GM12864 (cell line): ENCODE measurements at regions not wholly inside any gene's neighbourhood (a gene's known extent, or its start where the extent isn't known, plus 50 kb on each side); places are given as distances from the start of the nearest gene placed in this dataset.

Experiments
- DNase-seq: peaks from one replicate; pipeline ENCODE4 v3.0.0-alpha.2; 2011; ENCODE audit warnings: low read depth
- H3K4me3 ChIP-seq: 2 replicates; pipeline ENCODE4 v1.5.1; 2011; ENCODE audit warnings: mild to moderate bottlenecking, low read depth, low read length, control low read depth
- CTCF ChIP-seq: IDR thresholded peaks from 2 replicates; pipeline ENCODE4 v1.5.1; 2011; ENCODE audit warnings: low read depth, mild to moderate bottlenecking, moderate library complexity, low read length, control low read depth, inconsistent platforms; ENCODE audit errors: missing control alignments

- no peak overlapping the region for H3K4me3 ChIP-seq
- DNase-seq, result no peak
- no peak for TF ChIP-seq CTCF
These were observed 303.5 kb upstream of the CHAC2 start for GRCh38 chr2:53463806-53464726.

- no peak for DNase-seq
- no peak overlapping the region for H3K4me3 ChIP-seq
- no peak for TF ChIP-seq CTCF
These were observed 306.7 kb upstream of the CHAC2 start for GRCh38 chr2:53460937-53461336.

GRCh38 chr2:53460347-53460746 is 307.3 kb upstream of the CHAC2 start:
- no peak overlapping the region for H3K4me3 ChIP-seq
- TF ChIP-seq CTCF, result peak; percentile 2
- DNase-seq, result no peak

- DNase-seq, result no peak
- no peak for TF ChIP-seq CTCF
- H3K4me3 ChIP-seq, result no peak overlapping the region
These were observed 312.5 kb upstream of the CHAC2 start for GRCh38 chr2:53455094-53455493.

GRCh38 chr2:53452957-53453748 is 314.5 kb upstream of the CHAC2 start:
- TF ChIP-seq CTCF, result no peak
- no peak overlapping the region for H3K4me3 ChIP-seq
- DNase-seq, result no peak

- no peak overlapping the region for H3K4me3 ChIP-seq
- TF ChIP-seq CTCF, result no peak
- DNase-seq, result no peak
These were observed 315.2 kb upstream of the CHAC2 start for GRCh38 chr2:53452400-53452799.

GRCh38 chr2:53450923-53451322 is 316.7 kb upstream of the CHAC2 start:
- no peak overlapping the region for H3K4me3 ChIP-seq
- TF ChIP-seq CTCF, result no peak
- no peak for DNase-seq
